ENCODE measurements at regions not wholly inside any gene's neighbourhood (a gene's known extent, or its start where the extent isn't known, plus 50 kb on each side); places are given as distances from the start of the nearest gene placed in this dataset.

- Mint-ChIP-seq H3K36me3 (ENCODE audit: insufficient read depth in 2 of 2) (no peaks in the 10 kb centered on the region), H3K27ac (no peak overlapping the region), H3K4me1 (ENCODE audit: low read depth) (peaks cover 39% of the 10 kb centered on the region), H3K27me3 (ENCODE audit: low read depth) (peaks cover 11% of the 10 kb centered on the region), H3K9me3 (no peaks in the 10 kb centered on the region), H3K4me3 (no peak overlapping the region)
- ATAC-seq (replicated peaks in 1 of 2) (no peak), DNase-seq (no peak)
Observed at GRCh38 chr6:145020114-145020513, 715.2 kb downstream of the EPM2A start.

GRCh38 chr6:145020543-145020942, 714.8 kb downstream of the EPM2A start:
- ATAC-seq (replicated peaks in 1 of 2) = no peak
- no peaks in the 10 kb centered on the region for H3K9me3 Mint-ChIP-seq
- no peak overlapping the region for H3K27ac Mint-ChIP-seq
- no peak overlapping the region for H3K4me3 Mint-ChIP-seq
- H3K36me3 Mint-ChIP-seq (ENCODE audit: insufficient read depth in 2 of 2) = no peaks in the 10 kb centered on the region
- H3K27me3 Mint-ChIP-seq (ENCODE audit: low read depth) = peaks cover 11% of the 10 kb centered on the region
- H3K4me1 Mint-ChIP-seq (ENCODE audit: low read depth) = peaks cover 37% of the 10 kb centered on the region
- no peak for DNase-seq

GRCh38 chr6:145022199-145022796, 713.0 kb downstream of the EPM2A start:
- Mint-ChIP-seq H3K4me1 (ENCODE audit: low read depth) (peaks cover 20% of the 10 kb centered on the region), H3K4me3 (no peak overlapping the region), H3K27me3 (ENCODE audit: low read depth) (peaks cover 20% of the 10 kb centered on the region), H3K36me3 (ENCODE audit: insufficient read depth in 2 of 2) (no peaks in the 10 kb centered on the region), H3K27ac (no peak overlapping the region), H3K9me3 (no peaks in the 10 kb centered on the region)
- DNase-seq (no peak), ATAC-seq (replicated peaks in 1 of 2) (no peak)

- no peak overlapping the region for H3K27ac Mint-ChIP-seq
- no peaks in the 10 kb centered on the region for H3K36me3 Mint-ChIP-seq (ENCODE audit: insufficient read depth in 2 of 2)
- no peak overlapping the region for H3K4me3 Mint-ChIP-seq
- DNase-seq (no peak), ATAC-seq (replicated peaks in 1 of 2) (no peak)
- H3K9me3 Mint-ChIP-seq = no peaks in the 10 kb centered on the region
- H3K4me1 Mint-ChIP-seq (ENCODE audit: low read depth) = peaks cover 11% of the 10 kb centered on the region
- peaks cover 25% of the 10 kb centered on the region for H3K27me3 Mint-ChIP-seq (ENCODE audit: low read depth)
Observed at GRCh38 chr6:145023116-145023726, 712.1 kb downstream of the EPM2A start.

GRCh38 chr6:145025488-145025887, 709.8 kb downstream of the EPM2A start:
- no peaks in the 10 kb centered on the region for H3K9me3 Mint-ChIP-seq
- peaks cover 32% of the 10 kb centered on the region for H3K27me3 Mint-ChIP-seq (ENCODE audit: low read depth)
- peaks cover 11% of the 10 kb centered on the region for H3K4me1 Mint-ChIP-seq (ENCODE audit: low read depth)

GRCh38 chr6:145026267-145026679, 709.0 kb downstream of the EPM2A start:
- H3K4me3 Mint-ChIP-seq = no peak overlapping the region
- no peak overlapping the region for H3K27ac Mint-ChIP-seq
- H3K36me3 Mint-ChIP-seq (ENCODE audit: insufficient read depth in 2 of 2) = no peaks in the 10 kb centered on the region
- ATAC-seq (replicated peaks in 1 of 2) (no peak), DNase-seq (no peak)
- H3K9me3 Mint-ChIP-seq = no peaks in the 10 kb centered on the region
- H3K4me1 Mint-ChIP-seq (ENCODE audit: low read depth) = peaks cover 11% of the 10 kb centered on the region
- peaks cover 29% of the 10 kb centered on the region for H3K27me3 Mint-ChIP-seq (ENCODE audit: low read depth)

More at GRCh38 chr6:145025488-145025887, 709.8 kb downstream of the EPM2A start:
- Mint-ChIP-seq H3K36me3 (ENCODE audit: insufficient read depth in 2 of 2) (no peaks in the 10 kb centered on the region), H3K4me3 (no peak overlapping the region), H3K27ac (no peak overlapping the region)
- DNase-seq (no peak), ATAC-seq (replicated peaks in 1 of 2) (no peak)

- H3K9me3 Mint-ChIP-seq = no peaks in the 10 kb centered on the region
- no peak overlapping the region for H3K4me3 Mint-ChIP-seq
- ATAC-seq (replicated peaks in 1 of 2) (peak; percentile 58 to 69), DNase-seq (peak in 1 of 2 donors; percentile 24)
- peaks cover 21% of the 10 kb centered on the region for H3K27me3 Mint-ChIP-seq (ENCODE audit: low read depth)
- H3K4me1 Mint-ChIP-seq (ENCODE audit: low read depth) = no peaks in the 10 kb centered on the region
- no peak overlapping the region for H3K27ac Mint-ChIP-seq
- H3K36me3 Mint-ChIP-seq (ENCODE audit: insufficient read depth in 2 of 2) = no peaks in the 10 kb centered on the region
Observed at GRCh38 chr6:145028144-145028818, 707.0 kb downstream of the EPM2A start.

GRCh38 chr6:145031001-145031400, 704.3 kb downstream of the EPM2A start:
- H3K4me1 Mint-ChIP-seq (ENCODE audit: low read depth) = no peaks in the 10 kb centered on the region
- H3K4me3 Mint-ChIP-seq = no peak overlapping the region
- H3K36me3 Mint-ChIP-seq (ENCODE audit: insufficient read depth in 2 of 2) = no peaks in the 10 kb centered on the region
- ATAC-seq (replicated peaks in 1 of 2) = no peak
- H3K27me3 Mint-ChIP-seq (ENCODE audit: low read depth) = peaks cover 21% of the 10 kb centered on the region
- DNase-seq = no peak
- H3K27ac Mint-ChIP-seq = no peak overlapping the region
- H3K9me3 Mint-ChIP-seq = no peaks in the 10 kb centered on the region

- DNase-seq (no peak), ATAC-seq (replicated peaks in 1 of 2) (no peak)
- Mint-ChIP-seq H3K27ac (no peak overlapping the region), H3K27me3 (ENCODE audit: low read depth) (peaks cover 14% of the 10 kb centered on the region), H3K4me3 (no peak overlapping the region), H3K9me3 (no peaks in the 10 kb centered on the region), H3K36me3 (ENCODE audit: insufficient read depth in 2 of 2) (no peaks in the 10 kb centered on the region), H3K4me1 (ENCODE audit: low read depth) (no peaks in the 10 kb centered on the region)
Observed at GRCh38 chr6:145031962-145032361, 703.4 kb downstream of the EPM2A start.

- Mint-ChIP-seq H3K27ac (no peak overlapping the region), H3K4me3 (no peak overlapping the region), H3K27me3 (ENCODE audit: low read depth) (peaks cover 8% of the 10 kb centered on the region), H3K36me3 (ENCODE audit: insufficient read depth in 2 of 2) (no peaks in the 10 kb centered on the region), H3K9me3 (no peaks in the 10 kb centered on the region), H3K4me1 (ENCODE audit: low read depth) (no peaks in the 10 kb centered on the region)
- ATAC-seq (replicated peaks in 1 of 2) = no peak
- DNase-seq = no peak
Observed at GRCh38 chr6:145032562-145033145, 702.7 kb downstream of the EPM2A start.

- H3K4me1 Mint-ChIP-seq (ENCODE audit: low read depth) = no peaks in the 10 kb centered on the region
- no peak overlapping the region for H3K4me3 Mint-ChIP-seq
- no peak overlapping the region for H3K27ac Mint-ChIP-seq
- DNase-seq (no peak), ATAC-seq (replicated peaks in 1 of 2) (no peak)
- peaks cover under 1% of the 10 kb centered on the region for H3K27me3 Mint-ChIP-seq (ENCODE audit: low read depth)
- H3K9me3 Mint-ChIP-seq = no peaks in the 10 kb centered on the region
- H3K36me3 Mint-ChIP-seq (ENCODE audit: insufficient read depth in 2 of 2) = no peaks in the 10 kb centered on the region
Observed at GRCh38 chr6:145034664-145035063, 700.7 kb downstream of the EPM2A start.

GRCh38 chr6:145036236-145036635, 699.1 kb downstream of the EPM2A start:
- H3K27me3 Mint-ChIP-seq (ENCODE audit: low read depth) = no peaks in the 10 kb centered on the region
- ATAC-seq (replicated peaks in 1 of 2) (no peak), DNase-seq (no peak)
- no peak overlapping the region for H3K4me3 Mint-ChIP-seq
- H3K36me3 Mint-ChIP-seq (ENCODE audit: insufficient read depth in 2 of 2) = no peaks in the 10 kb centered on the region
- no peaks in the 10 kb centered on the region for H3K9me3 Mint-ChIP-seq
- H3K27ac Mint-ChIP-seq = no peak overlapping the region
- no peaks in the 10 kb centered on the region for H3K4me1 Mint-ChIP-seq (ENCODE audit: low read depth)

GRCh38 chr6:145036848-145037567, 698.3 kb downstream of the EPM2A start:
- Mint-ChIP-seq H3K4me1 (ENCODE audit: low read depth) (no peaks in the 10 kb centered on the region), H3K27ac (no peak overlapping the region), H3K36me3 (ENCODE audit: insufficient read depth in 2 of 2) (no peaks in the 10 kb centered on the region), H3K9me3 (no peaks in the 10 kb centered on the region), H3K4me3 (no peak overlapping the region), H3K27me3 (ENCODE audit: low read depth) (no peaks in the 10 kb centered on the region)
- no peak for DNase-seq
- no peak for ATAC-seq (replicated peaks in 1 of 2)

Data from activated T-cell treated with anti-CD3 and anti-CD28 coated beads, Interleukin-2, amount 50 U/mL, for 72 hours (primary cell).